ENCODE measurements at regions not wholly inside any gene's neighbourhood (a gene's known extent, or its start where the extent isn't known, plus 50 kb on each side); places are given as distances from the start of the nearest gene placed in this dataset.

DNA sequence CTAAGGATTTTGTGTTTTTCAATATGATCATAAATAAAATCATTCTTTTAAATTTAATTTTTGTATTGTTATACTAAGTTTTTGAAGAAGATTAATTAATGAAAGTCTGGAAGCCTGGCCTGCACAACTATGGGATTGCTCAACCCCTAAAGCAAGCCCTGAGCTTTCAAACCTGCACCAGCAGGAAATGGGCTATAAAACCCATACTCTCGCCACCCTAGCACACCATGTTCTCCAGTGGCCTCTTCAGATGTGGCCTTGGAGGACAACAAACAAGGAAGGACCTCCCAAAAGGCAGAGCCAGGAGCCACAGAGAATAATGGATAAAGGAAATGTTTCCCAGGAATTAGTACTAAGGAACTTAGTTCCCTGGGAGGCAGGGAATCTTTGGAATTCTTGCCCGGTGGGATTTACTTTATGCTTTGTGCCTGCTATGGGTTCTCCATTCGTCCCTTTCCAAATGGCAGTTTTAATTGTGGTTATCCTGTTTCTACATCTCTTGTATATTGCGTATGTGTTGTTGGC, 212.5 kb downstream of the ZFP36L2 start:
- TF ChIP-seq POLR2A (IDR thresholded peaks at IDR 0.05) (no peak), CTCF (IDR thresholded peaks at IDR 0.05) (no peak)
